Gastroesophageal sphincter (tissue), 3 donors: ENCODE measurements at regions not wholly inside any gene's neighbourhood (a gene's known extent, or its start where the extent isn't known, plus 50 kb on each side); places are given as distances from the start of the nearest gene placed in this dataset.

ENCODE experiments used
- CTCF ChIP-seq, 4 experiments: fragments of 200-600 bp in 2 of 4; fragments of 450-650 bp in 2 of 4; sonication (generic) in 1 of 4; IDR thresholded peaks; one replicate each; pipeline ENCODE4 v1.5.1; 2017 to 2019; ENCODE audit warnings: antibody characterized with exemption in 4 of 4, mild to moderate bottlenecking in 2 of 4, moderate library complexity in 2 of 4
- EP300 ChIP-seq: sonication (generic); formaldehyde crosslinking; IDR thresholded peaks from one replicate; pipeline ENCODE4 v1.6.1; 2017; ENCODE audit warnings: antibody characterized with exemption, mild to moderate bottlenecking
- POLR2A ChIP-seq, 2 donors: fragments of 450-650 bp; IDR thresholded peaks; one replicate each; pipeline ENCODE4 v1.6.1; 2017; ENCODE audit warnings: antibody characterized with exemption in 2 of 2, mild to moderate bottlenecking in 2 of 2, moderate library complexity in 1 of 2

- no peak for TF ChIP-seq POLR2A (IDR thresholded peaks at IDR 0.05)
- TF ChIP-seq EP300, result no peak
- TF ChIP-seq CTCF (IDR thresholded peaks at IDR 0.05), result no peak
Measured at GRCh38 chr2:82283075-82283474, 1978.5 kb upstream of the LRRTM1 start.
